Fibroblast of villous mesenchyme (primary cell): ENCODE measurements at regions not wholly inside any gene's neighbourhood (a gene's known extent, or its start where the extent isn't known, plus 50 kb on each side); places are given as distances from the start of the nearest gene placed in this dataset.
"Not testable (repeated sequence)": the region's sequence is repeated elsewhere in the genome, so short reads cannot be mapped to it uniquely, and the experiment has no call there.

Source experiments
- DNase-seq: peaks from one replicate; pipeline ENCODE4 v3.0.0-alpha.2; 2010; ENCODE audit warnings: low read depth
- H3K4me3 ChIP-seq: 2 replicates; pipeline ENCODE4 v1.5.1; 2011; ENCODE audit warnings: low read depth, mild to moderate bottlenecking, low read length
- TF ChIP-seq, protein P1 (sequence below): IDR thresholded peaks from 2 replicates; pipeline ENCODE4 v1.5.1; 2012; ENCODE audit warnings: low read depth, mild to moderate bottlenecking, low read length; ENCODE audit not compliant: insufficient read depth

DNA sequence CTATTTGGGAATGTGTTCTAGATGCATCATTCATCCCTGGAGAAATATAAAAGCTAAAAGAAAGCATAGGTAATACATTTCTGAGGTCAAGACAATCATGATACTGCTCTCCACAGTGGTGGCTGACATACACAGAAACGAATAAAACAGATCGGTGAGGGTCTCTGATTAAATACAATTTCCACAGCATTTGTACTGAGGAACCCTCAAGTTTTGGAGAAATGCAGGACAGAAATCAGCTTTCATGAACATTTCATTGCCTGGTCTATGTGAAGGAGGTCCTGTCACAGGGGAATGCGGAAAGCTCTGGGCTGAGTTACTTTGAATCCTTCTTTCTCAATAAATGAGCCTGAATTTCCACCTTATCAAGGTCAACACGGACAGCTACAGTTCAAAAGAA, 67.9 kb upstream of the ITGB1 start:
- TF ChIP-seq, protein P1, sequence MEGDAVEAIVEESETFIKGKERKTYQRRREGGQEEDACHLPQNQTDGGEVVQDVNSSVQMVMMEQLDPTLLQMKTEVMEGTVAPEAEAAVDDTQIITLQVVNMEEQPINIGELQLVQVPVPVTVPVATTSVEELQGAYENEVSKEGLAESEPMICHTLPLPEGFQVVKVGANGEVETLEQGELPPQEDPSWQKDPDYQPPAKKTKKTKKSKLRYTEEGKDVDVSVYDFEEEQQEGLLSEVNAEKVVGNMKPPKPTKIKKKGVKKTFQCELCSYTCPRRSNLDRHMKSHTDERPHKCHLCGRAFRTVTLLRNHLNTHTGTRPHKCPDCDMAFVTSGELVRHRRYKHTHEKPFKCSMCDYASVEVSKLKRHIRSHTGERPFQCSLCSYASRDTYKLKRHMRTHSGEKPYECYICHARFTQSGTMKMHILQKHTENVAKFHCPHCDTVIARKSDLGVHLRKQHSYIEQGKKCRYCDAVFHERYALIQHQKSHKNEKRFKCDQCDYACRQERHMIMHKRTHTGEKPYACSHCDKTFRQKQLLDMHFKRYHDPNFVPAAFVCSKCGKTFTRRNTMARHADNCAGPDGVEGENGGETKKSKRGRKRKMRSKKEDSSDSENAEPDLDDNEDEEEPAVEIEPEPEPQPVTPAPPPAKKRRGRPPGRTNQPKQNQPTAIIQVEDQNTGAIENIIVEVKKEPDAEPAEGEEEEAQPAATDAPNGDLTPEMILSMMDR = no peak
- no peak for DNase-seq
- no peak overlapping the region for H3K4me3 ChIP-seq

DNA sequence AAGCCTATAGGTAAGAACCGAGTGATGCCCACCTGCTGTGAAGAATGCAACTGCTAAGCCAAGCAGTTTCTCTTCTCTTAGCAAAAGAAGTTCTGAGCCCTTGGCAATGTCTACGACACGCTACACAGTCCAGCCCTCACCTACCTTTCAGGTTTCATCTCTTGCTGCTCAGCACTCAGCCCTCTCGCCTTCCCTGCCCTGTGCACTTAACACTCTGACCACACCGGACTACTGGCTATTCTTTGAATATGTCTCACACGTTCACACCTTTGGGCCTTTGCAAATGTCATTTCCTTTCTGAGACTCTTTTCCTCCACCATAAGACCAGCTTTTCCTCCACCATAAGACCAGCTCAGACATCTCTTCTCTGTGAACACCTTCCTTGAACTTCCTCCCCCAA, 67.0 kb upstream of the ITGB1 start:
- no peak overlapping the region for H3K4me3 ChIP-seq
- TF ChIP-seq, protein P1 = no peak
- no peak for DNase-seq

DNA sequence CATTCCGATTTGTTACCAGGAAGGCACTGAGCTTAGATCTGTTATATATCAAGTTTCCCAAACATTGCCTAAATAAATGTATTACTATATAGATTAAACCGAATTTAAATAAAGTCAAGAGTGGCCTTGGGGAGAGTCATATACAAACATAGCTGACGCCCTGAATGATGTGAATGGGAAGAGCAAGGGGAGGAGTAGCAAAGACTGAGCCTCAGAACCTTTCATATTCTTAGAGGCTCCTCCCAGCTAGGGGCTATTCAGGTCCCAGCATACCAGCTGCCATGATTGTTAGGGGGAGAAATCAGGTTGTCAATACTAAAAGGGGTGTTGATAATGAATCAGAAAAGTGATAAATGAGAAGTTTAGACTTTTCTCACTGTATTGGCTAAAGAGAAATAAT, 64.7 kb upstream of the ITGB1 start:
- TF ChIP-seq, protein P1 = no peak
- no peak overlapping the region for H3K4me3 ChIP-seq
- no peak for DNase-seq

DNA sequence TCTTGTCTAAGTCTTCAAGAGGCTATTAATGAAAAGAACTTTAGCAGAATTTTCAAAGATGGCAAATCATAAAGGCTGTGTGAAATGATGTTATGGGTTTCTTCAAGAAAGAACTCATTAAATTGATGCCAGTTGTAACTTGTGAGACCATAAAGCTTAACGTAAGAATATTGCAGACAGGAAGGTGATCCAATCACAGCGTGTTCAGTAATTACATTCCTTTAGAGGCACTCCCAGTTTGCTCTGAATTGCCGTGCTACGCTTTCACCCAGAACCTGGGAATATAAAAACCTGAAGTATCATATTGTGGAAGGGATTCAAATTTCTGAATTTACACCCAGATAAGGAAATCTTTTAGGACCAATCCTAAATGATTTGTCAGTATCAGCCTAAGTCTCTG, 64.1 kb upstream of the ITGB1 start:
- no peak overlapping the region for H3K4me3 ChIP-seq
- TF ChIP-seq, protein P1 = no peak
- no peak for DNase-seq

DNA sequence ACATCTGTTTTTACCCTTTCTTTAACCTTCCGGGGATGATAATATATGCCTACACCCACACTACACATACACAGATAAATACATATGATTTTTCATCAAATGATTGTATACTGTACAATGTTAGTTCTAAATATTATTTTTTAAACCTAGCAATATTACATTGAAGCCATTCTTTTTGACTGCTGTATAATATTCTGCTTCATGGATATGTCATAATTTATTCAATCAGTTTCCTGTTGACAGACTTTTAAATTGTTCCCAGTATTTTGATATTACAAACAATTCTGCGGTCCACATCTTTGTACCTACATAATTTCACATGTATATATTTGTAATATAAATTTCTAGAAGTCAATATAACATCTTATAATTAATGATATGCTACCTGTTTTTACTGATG, 59.0 kb upstream of the ITGB1 start:
- no peak for DNase-seq
- TF ChIP-seq, protein P1 = no peak
- no peak overlapping the region for H3K4me3 ChIP-seq

DNA sequence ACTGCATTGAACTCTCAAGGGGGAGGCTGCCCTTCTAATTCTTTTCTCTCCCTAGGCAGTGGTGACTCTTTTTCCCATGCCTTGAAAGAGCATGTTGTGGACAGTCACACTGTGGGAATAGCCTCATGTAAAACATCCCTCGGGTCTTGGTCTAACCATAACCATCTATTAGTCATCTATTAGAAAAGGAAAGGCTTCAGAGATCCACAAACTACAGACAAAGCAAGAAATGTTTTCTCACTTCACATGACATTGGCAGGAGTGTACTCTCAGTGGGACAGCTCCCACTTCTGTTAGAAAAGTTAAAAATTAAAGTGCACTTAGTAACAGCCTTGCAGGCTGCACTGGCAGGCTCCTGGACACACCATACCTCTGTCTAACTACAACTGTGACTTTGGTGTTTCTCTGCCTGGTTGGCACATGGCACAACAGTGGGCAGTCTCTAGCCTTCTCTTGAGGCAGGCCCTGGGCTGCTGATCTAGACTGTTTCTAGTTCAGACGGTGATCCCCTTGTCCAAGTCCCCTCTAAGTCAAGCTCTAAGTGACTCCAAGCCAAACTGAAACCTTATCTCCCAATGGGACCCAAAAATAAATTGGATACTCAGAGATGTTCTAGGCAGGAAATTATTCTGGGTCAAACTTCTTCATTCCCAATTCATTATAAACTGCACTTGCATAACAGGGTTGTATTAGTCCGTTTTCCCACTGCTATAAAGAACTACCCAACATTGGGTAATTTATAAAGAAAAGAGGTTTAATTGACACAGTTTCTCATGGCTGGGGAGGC, 57.9 kb upstream of the ITGB1 start:
- TF ChIP-seq, protein P1 = no peak
- no peak overlapping the region for H3K4me3 ChIP-seq
- DNase-seq = peak; percentile 50

DNA sequence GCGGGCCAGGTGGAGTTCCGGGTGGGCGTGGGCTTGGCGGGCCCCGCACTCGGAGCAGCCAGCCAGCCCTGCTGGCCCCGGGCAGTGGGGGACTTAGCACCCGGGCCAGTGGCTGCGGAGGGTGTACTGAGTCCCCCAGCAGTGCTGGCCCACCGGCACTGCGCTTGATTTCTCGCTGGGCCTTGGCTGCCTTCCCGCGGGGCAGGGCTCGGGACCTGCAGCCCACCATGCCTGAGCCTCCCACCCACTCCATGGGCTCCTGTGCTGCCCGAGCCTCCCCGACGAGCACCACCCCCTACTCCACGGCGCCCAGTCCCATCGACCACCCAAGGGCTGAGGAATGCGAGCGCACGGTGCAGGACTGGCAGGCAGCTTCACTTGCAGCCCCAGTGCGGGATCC, 55.3 kb upstream of the ITGB1 start:
- DNase-seq, H3K4me3 ChIP-seq: not testable (repeated sequence)
